ENCODE measurements at regions not wholly inside any gene's neighbourhood (a gene's known extent, or its start where the extent isn't known, plus 50 kb on each side); places are given as distances from the start of the nearest gene placed in this dataset.
A peak's percentile ranks its signal among the peaks of the same experiment; 100 is the strongest.

DNA sequence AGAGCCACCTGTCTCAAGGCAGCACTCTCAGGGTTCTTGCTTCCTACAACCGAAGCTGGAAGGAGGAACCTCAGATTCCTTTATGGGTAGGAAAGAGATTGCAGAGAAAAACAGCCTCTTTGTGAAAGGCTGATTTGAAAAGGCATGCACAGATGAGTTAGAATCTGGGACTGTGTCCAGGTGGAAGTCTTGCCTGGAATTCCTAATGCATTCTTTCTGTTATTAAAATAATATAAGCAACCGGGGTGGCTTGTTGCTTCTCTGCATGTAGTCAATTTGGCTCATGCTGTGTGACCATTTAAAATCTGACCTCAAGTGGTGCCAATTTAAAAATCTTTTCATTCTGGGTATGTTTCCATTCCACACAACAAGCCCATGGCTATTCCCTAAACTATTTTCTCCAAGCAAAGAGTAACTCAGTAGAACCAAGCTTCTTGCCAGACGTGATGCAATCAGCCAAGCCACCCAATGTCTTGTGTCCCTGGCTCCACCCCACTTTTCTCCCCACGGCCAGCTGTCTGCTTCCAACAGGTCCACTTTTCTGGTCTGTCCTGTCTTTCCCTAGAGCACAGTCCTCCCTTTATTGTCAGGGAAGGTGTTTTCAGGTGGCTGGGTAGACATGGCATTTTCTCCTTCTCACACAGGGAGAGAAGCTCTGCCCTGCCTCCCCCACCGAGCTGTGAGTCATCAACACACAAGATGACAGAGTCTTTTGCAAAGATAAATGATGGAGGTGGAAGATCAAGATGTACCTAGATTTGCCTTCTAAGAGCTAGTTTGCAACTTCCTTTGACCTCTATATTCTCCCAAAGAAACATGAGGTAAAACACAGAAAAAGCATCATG, 394.3 kb downstream of the FOXO1 start:
- DNase-seq, result peak; percentile 32

DNA sequence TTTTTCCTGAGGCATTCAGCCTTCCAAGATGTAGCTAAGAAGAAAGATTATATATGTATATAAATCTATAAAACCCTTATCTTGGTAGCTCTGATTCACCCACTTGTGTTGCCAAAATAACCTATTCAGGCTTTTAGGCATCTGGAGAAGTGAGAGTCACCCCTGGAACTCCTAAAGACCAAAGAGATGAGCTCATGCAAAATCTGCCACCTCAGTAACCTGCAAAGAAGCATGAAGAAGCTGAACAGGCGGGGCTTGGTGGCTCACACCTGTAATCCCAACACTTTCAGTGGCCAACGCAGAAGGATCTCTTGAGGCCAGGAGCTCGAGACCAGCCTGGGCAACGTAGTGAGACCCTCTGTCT, 393.7 kb downstream of the FOXO1 start:
- no peak for DNase-seq

DNA sequence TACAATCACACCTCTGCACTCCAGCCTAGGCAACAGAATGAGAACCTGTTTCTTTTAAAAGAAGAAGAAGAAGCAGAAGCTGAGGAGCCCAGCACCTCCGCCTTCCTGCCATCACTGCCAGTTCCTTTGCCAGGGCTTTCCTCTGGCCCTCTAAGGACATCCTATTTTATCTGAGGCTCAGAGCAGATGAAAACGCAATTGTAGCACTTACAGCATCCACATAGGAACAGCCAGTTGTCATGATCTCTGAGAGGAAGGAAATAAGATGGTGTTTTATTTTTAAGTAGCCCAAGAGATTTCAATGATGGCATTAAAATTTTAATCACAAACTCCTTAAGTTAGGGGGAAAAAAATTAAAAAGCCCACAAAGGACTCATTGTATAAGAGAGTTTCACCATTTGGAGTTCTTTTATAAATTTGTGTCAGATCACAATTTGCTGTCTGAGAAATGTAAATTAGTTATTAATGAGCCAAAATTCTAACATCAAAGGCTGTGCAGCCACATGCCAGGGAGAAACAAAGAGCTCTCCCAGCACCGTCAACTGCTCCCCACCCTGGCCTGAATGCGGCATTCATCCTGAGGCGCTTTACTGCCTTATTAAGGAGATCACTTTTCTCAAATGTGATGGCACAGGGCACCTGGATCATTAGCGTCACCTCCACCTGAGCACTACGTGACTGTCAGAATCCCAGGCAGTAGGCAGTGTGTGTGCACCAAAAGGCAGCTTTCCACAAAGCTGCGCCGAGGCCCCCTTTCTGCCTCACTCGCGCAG, 393.0 kb downstream of the FOXO1 start:
- DNase-seq, result no peak

DNA sequence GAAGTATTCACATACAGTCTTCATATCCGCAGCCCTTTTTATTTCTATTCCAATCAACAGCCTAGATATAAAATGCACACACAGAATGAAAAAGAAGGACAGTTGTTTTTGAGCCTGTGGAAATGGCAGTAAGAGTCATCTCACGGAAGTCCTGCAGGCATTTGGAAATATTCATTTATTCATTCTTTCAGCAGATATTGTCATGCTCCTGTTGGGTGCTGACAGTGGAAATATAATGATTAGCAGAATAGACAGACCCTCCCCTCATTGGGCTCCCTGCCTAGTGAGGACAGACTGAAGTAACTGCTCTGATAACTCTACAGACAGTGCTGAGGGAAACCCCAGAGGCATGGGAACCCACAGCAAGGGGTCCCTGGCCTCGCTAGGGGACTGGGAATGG, 392.3 kb downstream of the FOXO1 start:
- DNase-seq, result no peak

DNA sequence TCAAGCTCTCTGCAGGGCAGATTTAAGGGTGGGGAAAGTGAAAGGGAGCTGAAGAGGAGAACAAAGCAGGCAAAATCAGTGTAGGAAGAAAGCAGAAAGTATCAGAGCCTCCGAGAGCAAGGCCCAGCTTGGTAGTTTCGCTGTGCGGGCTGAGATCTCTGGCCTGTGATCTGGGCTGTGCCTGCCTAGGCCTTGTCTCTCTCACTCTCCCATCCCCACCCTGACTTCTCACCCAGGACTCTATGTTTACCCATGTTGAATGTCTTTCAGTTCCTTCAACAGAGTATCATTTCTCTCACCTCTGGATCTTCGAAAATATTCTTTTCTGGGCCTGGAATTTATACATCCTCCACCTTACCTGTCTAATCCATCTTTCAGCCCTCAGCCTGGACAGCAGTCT, 391.3 kb downstream of the FOXO1 start:
- DNase-seq, result no peak

DNA sequence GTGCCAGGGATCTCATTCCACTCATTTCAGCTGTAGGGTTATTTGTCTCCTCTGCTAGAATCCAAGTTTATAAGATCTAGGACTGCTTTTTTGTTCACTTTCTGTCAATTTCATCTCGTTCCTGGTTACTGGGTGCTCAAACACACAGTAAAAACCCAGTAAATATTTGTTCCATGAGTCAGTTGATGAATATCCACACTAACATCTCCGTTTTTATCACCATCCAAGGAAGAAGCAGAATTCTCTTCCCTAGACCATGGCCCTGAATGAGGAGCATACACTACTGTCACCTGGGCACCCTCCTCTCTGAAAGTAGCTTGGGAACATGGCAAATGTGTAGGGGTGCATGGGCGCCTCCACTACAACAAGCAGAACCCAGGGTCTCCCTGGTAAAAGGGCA, 390.8 kb downstream of the FOXO1 start:
- no peak for DNase-seq

DNA sequence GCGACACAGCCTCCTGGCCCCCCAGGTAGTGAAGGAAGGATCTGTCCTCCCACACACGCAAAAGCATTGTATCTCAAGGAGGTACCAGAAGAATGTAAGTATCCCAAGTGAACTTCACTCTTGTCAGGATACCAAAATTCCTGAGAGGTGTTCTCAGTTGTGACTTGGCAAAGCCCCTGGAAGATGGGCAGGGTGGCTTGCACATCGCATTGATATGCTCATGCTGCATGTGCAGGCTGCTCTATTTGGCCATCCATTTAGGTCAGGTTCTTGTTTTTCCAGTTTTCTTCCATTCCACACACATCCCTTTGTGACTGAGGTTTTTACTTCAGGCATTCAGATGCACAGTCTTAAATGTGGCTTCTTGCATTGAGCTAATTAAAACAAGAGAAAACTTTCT, 382.8 kb downstream of the FOXO1 start:
- no peak for DNase-seq

DNA sequence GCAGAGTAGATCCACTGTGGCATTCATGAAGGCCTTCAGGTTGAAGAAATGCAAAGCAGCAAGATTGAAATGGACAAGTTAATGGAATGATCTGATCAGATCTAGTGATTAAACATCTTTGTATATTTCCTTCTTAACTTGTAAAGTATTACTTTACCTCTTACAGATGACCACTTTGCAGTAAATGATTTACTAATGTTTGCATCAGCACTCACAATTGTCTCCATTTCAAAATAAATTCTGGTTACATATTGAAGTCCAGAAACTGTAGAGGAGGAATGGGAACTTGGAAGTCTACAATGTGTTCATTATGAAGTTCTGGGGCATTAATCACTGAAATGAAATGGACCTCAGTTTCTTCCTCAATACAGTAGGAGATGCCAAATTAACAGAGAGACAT, 380.8 kb downstream of the FOXO1 start:
- no peak for DNase-seq

DNA sequence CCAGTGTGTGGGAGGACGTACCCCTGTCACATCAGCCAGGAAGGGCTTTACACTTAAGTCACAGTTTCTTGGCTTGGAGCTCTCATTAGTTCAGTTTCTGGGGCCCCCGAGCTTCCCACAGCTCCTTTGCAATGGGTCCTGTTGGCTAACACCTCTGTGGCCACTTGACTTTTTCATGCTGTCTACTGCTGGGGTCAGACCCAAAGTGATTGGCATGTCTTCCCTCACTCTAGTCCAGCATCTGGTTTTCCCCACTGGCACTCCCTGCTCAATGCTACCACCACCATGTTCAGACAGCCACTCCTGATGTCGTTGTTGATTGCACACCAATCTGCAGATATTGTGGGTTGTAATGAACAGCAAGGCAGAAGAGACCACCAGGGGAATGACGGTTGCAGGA, 379.0 kb downstream of the FOXO1 start:
- no peak for DNase-seq

DNA sequence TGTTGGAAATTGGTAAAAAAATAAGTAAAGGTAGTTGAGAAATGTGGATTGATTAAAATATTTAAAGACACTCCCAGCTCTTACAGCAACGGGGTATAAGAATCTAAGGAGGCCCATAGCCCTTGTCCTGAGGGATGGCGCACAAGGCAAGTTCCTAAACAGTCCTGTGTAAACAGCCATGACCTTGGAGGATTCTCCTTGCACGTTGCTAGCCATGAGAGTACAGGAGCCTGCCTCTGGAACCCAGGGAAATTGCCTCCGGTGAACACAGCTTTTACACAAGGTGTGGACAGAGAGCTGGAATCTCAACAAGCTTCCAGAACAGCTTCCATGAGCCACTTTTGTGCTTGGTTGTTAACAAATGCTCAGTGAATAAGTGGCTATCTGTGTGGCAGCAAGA, 378.2 kb downstream of the FOXO1 start:
- DNase-seq, result no peak

DNA sequence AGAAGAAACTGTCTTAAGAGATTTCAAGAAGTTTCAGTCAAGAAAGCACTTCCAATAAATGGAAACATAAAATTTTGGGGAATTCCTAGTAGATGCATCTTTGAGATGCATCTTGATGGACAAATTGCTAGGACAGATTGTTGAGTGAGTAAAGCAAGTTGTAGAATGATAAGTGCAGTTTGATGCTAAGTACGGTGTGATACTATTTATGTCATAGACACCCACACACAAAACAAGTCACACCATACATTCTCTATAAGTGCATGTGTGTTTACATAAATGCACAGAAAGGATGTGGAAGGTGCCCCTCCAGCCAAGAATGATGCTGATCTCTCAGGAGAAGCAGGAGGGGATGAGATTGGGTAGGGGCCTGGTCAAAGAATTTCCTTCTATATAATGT, 375.7 kb downstream of the FOXO1 start:
- no peak for DNase-seq

DNA sequence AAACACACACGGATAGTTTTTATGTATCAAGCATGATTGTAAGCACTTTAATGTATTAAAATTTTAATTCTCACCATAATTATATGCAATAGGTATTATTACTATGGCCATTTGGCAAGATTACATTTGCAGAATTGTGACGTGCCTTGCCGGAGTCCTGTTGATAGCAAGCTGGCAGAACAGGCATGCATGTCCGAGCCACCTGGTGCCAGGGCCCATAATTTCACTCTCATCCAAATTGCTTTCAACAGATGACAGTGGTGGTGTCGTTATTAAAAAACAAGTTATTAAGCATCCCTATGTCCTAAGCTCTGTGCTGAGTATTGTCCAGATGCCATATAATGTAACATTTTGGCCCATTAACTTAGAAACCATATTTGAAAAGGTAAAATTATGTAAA, 374.3 kb downstream of the FOXO1 start:
- DNase-seq, result no peak

DNA sequence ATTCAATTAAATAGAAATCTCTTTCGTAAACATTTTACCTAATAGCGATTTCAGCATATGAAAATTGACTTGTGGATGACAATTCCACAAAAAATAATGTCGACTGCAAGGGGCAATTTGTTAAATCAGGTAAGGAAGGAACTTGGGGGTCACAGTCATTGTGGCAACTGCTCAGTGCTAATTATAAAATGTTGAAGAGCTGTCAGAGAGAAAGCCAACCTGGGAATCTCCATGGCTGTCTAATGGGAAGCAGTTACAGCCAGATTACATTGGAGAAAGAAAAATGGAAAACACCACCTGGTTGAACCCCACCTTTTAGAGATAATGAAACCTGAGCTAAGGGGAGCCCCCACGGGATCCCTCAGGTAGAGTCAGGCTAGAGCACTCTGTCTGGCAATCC, 373.9 kb downstream of the FOXO1 start:
- no peak for DNase-seq

DNA sequence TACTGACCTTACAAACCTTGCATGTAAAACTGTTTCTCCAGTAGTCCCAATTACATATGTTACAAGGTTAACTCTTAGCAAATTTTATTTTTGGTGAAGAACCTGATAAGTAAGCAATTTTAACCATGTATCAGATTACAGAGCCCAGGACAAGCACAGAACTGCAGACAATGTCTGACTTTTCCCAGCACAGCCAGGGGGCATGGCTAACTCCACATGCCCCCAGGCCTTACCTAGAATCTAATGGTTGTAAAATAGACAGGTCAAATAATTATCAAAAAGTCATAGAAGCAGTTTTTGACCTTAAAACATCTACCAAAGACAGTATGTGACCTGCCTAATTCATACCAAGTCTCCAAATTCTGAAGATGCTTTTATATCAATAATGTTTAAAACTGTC, 364.1 kb downstream of the FOXO1 start:
- DNase-seq, result no peak

DNA sequence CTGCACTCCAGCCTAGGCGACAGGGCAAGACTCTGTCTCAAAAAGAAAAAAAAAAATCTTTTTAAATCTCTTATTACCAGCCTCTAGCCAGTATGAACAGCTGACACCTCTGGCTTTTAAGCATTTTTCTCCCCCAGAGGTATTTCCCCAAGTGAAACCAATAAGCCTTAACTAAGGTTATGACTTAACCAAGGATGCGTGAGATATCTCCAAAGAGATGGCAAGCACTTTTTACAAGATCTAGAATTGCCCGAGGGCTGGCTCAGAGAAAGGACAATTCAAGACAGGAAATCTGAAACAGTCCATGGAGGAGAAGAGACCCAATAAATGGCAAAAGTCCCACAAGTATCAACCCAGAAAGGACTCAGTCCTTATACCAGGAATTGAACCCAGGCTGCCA, 362.1 kb downstream of the FOXO1 start:
- DNase-seq, result no peak

DNA sequence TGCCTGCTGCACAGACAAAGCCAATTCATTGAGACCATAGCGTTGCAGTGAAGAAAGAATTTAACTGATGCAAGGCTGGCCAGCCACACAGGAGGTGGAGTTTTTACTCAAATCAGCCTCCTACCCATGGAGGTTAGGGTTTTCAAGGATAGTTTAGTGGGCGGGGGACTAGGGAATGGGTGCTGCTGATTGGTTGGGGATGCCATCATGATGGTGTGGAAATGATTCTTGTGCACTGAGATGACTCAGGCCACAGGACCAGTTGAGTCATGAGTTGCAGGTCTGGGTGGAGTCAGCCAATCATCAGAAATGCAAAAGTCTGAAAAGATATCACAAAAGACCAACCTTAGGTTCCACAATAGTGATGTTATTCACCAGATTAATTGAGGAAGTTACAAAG, 359.6 kb downstream of the FOXO1 start:
- peak; percentile 29 for DNase-seq

DNA sequence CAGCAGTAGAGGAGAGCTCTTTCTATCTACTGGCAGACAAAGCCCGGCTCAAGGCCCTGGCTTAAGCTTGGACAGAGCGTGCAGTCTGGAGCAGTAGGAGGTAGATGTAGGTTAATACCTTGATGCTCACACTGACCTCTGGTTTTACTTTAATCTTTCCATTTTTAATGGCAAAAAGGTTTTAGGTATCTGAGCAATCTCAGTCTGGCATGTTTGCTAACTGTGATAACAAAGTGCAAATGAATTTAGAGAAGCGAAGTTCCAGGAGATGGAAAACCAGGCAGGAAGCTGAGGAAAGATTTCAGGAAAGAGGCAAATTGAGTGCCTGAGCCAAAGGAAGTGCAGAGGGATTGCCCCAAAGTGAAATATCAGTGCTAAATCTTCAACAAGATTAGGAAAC, 356.6 kb downstream of the FOXO1 start:
- no peak for DNase-seq

DNA sequence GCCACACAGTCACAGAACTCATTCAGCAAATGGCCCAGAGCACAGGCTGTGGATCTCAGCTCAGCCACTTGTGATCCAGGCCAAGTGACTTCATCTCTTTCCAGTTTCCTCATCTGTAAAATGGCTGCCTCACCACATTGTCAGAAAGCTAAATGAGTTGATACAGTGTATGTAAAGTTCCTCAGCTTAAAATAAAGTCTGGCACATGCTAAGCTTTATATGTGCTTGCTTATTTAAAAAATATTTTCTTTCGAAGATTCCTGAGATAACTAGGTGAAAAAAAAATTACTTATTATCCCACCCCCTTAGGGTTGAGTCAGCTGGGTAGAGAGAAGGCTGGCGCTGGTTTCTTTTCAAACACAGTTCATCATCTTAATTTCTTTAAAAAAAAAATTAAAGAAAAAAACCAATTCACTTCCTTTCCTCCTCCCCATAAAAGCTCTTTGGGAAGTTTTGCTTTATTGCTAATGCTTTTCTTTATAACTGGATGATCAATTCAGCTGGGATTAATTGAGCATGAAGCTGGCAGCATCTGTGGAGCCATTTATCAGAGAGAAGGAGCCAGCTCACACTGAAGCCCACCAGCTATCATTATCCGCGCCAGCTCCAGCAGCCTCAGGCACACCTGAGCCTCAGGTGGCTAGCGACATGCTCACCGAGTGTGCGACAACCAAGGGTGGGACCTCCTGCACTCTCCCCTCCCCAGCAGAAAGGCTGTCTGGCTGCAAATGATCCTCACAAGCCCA, 354.9 kb downstream of the FOXO1 start:
- DNase-seq, result no peak

DNA sequence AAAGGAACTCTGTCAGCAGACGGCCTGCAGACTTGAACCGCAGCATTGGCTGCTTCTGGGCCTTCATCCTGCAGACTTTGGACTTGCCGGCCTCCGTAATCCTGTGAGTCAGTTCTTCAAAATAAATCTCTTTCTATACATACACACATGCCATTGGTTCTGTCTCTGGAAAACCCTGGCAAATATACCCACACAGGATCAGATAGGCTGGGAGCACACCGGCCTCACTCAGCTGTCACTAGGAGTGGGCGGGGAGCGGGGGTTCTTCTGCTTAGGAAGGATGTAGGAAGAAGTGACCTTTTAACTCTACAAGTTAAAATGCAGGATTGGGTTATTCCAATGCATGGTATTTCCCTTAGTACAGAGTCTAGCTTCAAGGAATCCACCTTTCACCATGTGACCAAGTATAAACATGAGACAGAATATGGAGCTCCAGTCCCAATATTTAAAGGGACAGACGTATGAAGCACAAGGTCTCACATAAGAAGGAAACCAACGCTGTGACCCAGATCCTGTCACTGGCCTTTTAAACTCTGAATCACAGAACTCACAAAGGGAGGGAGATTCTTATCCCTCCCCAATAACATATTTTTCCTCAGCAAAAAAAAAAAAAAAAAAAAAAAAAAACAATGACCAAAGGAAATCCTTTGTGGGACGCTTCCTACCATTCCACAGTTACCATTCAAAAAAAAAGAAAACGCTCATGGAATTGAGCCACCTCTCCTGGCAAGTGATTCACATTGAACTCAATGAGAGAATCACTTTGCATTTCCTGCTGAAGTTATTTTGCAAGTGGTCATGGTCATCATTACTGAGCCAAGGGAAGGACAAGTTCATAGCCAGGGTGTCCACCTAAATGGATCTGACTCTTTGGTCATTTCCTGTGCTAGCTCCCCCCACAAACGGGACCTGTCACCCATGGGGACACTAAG, 352.9 kb downstream of the FOXO1 start:
- no peak for DNase-seq

DNA sequence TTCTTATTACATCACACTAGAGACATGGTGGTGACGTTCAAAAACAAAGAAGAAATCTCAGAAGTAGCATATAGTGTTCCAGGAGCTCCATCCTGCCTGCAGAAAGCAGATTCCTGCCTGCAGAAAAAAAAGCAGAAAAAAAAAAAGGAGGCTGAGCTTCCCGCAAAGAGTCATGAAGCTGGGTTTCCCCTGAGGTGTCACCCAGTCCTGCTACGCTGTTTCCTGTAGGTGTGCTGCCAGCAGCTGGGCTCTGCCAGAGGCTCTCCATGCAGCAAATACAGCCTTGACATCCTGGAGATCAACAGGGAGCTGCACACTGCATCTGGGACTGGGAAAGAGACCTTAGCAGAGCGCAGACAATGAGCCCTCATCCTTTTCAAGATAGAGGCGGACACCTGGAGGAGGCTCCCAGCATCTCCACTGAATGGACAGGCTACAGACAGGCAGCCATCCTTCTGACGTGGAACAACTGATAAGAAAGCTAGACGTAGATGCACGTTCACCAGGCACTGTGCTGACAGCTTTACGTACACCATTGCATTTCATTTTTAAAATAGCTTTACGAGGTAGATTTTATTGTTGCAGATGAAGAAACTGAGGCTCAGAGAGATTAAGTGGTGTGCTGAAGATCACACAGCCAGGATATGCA, 350.9 kb downstream of the FOXO1 start:
- peak; percentile 45 for DNase-seq

DNA sequence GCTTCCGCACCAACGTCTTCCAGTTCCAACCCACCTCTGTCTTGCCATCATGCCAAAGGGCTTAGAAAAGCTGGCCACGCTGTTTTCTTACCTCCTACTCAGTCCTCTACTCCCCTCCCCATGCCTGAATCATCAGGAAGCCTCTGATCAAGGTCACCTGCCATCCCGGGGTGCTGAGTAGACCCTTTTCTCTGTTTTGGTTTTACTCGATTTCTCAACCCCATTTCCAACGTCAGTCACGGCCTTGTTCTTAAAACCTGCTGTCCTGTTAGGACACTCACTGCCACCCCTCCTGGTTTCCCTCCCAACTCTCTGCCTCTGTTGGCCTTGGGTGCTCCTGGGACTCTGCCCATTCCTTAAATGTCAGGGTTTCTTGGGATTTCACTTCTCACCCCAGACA, 350.1 kb downstream of the FOXO1 start:
- DNase-seq, result peak; percentile 20

DNA sequence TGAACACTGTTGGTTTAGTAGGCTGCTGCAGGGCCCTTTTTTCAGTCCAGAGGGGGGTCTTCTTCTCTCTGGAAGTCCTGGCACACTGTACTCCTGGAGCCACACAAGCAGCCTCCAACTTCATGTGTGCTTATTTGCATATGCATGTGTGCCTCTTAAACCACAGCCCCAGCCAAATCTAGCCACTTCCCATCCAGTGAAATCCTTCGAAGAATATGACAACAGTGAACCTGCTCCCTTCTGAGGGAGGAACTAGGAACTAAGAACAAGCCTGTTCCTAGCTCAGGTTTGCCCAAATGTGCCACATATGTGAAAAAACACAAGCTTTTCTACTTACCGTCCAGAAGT, 348.5 kb downstream of the FOXO1 start:
- DNase-seq, result no peak

Data from stimulated activated naive CD4-positive, alpha-beta T cell treated with Interleukin-2 at 50 U/mL for 16 hours (primary cell).